Right lobe of liver (tissue), 4 donors: ENCODE measurements at regions not wholly inside any gene's neighbourhood (a gene's known extent, or its start where the extent isn't known, plus 50 kb on each side); places are given as distances from the start of the nearest gene placed in this dataset.

ENCODE experiments used
- CTCF ChIP-seq, 4 donors: fragments of 200-600 bp in 3 of 4; fragments of 450-650 bp in 1 of 4; IDR thresholded peaks; one replicate each; pipeline versions ENCODE4 v1.5.1 to v1.8.0; 2016 to 2022; ENCODE audit warnings: antibody characterized with exemption in 4 of 4, mild to moderate bottlenecking in 2 of 4
- POLR2A ChIP-seq: fragments of 450-650 bp; IDR thresholded peaks from one replicate; pipeline ENCODE4 v1.6.1; 2017; ENCODE audit warnings: antibody characterized with exemption, mild to moderate bottlenecking
- donor health status: DM: no; HTN: no; CAD: no.
- donor health status: DM: no; HTN: no; CAD: no.
- donor health status: DM: no; HTN: yes; CAD: no.

- no peak for TF ChIP-seq CTCF (IDR thresholded peaks at IDR 0.05)
- no peak for TF ChIP-seq POLR2A
Measured at GRCh38 chr11:47911149-47911548, 63.0 kb upstream of the NUP160 start.
